T-helper 1 cell treated with Interleukin-12 subunit alpha and Interleukin-12 subunit beta and Interleukin-4 antibody, amounts not matched to agents 30 μg/mL and 1 μg/mL, for 36 hours (primary cell): ENCODE measurements at regions not wholly inside any gene's neighbourhood (a gene's known extent, or its start where the extent isn't known, plus 50 kb on each side); places are given as distances from the start of the nearest gene placed in this dataset.
"Not testable (repeated sequence)": the region's sequence is repeated elsewhere in the genome, so short reads cannot be mapped to it uniquely, and the experiment has no call there.

ENCODE experiments used
- H3K27ac Mint-ChIP-seq: one replicate; pipeline ENCODE4 v1.8.0; 2021; ENCODE audit warnings: mild to moderate bottlenecking, mixed read lengths
- H3K27me3 Mint-ChIP-seq: one replicate; pipeline ENCODE4 v1.8.0; 2021; ENCODE audit warnings: low read depth, mixed read lengths
- H3K36me3 Mint-ChIP-seq: one replicate; pipeline ENCODE4 v1.8.0; 2021; ENCODE audit warnings: low read depth, mixed read lengths
- H3K4me1 Mint-ChIP-seq: one replicate; pipeline ENCODE4 v1.8.0; 2021; ENCODE audit warnings: low read depth, mixed read lengths
- H3K4me3 Mint-ChIP-seq: one replicate; pipeline ENCODE4 v1.8.0; 2021; ENCODE audit warnings: mild to moderate bottlenecking, moderate library complexity, mixed read lengths
- H3K9me3 Mint-ChIP-seq: one replicate; pipeline ENCODE4 v1.8.0; 2021; ENCODE audit warnings: mixed read lengths

DNA sequence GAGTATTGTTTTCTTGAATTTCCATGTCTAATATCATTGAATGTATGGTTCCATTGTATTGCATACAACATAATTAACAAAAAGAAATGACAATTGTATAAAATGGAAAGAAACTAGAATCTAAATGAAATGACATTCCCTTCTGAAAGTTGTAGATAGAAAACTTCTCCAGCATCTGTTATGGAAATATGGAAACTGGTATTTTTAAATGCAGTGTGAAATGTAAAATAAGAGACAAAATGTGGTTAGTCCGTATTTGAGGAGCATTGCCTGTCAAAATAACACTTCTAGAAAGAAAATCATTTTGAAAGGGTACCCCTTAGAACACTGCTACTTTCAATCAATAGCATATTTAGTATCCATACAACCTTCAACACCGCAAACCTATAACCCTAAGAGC lies 286.3 kb upstream of the CELF2 start:
- H3K27me3 Mint-ChIP-seq: no peaks in the 10 kb centered on the region
- H3K36me3 Mint-ChIP-seq: no peaks in the 10 kb centered on the region
- H3K4me3 Mint-ChIP-seq: no peak overlapping the region
- no peaks in the 10 kb centered on the region for H3K9me3 Mint-ChIP-seq
- no peaks in the 10 kb centered on the region for H3K4me1 Mint-ChIP-seq
- H3K27ac Mint-ChIP-seq: no peak overlapping the region

- H3K27me3 Mint-ChIP-seq: no peaks in the 10 kb centered on the region
- H3K36me3 Mint-ChIP-seq: no peaks in the 10 kb centered on the region
- no peaks in the 10 kb centered on the region for H3K9me3 Mint-ChIP-seq
- H3K4me3 Mint-ChIP-seq: no peak overlapping the region
- no peak overlapping the region for H3K27ac Mint-ChIP-seq
- no peaks in the 10 kb centered on the region for H3K4me1 Mint-ChIP-seq
Measured at GRCh38 chr10:10734356-10735064, 283.2 kb upstream of the CELF2 start.

DNA sequence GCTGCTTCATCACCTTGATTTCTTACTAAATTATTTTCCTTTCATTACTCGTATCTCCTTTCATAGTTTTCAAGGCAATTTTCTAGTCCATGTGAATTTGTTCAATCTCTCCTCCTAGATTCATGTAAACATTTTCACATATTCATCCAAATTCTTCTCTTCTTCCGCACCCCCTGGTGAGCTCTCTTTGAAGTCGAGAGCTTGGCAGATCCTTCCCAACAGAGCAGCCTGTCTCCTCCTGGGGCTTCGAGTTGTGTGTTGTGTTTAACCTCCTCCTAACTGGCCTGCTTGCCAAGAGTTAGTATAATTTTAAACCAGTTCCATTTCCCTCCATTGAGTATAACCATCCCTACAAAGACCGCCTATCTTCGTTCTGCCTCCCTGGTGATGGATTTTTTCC lies 272.4 kb upstream of the CELF2 start:
- no peaks in the 10 kb centered on the region for H3K27me3 Mint-ChIP-seq
- H3K36me3 Mint-ChIP-seq: no peaks in the 10 kb centered on the region
- peaks cover 8% of the 10 kb centered on the region for H3K9me3 Mint-ChIP-seq
- H3K27ac Mint-ChIP-seq: no peak overlapping the region
- no peak overlapping the region for H3K4me3 Mint-ChIP-seq
- H3K4me1 Mint-ChIP-seq: no peaks in the 10 kb centered on the region

- no peak overlapping the region for H3K27ac Mint-ChIP-seq
- H3K27me3 Mint-ChIP-seq: no peaks in the 10 kb centered on the region
- H3K36me3 Mint-ChIP-seq: no peaks in the 10 kb centered on the region
- no peak overlapping the region for H3K4me3 Mint-ChIP-seq
- no peaks in the 10 kb centered on the region for H3K4me1 Mint-ChIP-seq
- H3K9me3 Mint-ChIP-seq: no peaks in the 10 kb centered on the region
Measured at GRCh38 chr10:10755490-10755889, 262.2 kb upstream of the CELF2 start.

DNA sequence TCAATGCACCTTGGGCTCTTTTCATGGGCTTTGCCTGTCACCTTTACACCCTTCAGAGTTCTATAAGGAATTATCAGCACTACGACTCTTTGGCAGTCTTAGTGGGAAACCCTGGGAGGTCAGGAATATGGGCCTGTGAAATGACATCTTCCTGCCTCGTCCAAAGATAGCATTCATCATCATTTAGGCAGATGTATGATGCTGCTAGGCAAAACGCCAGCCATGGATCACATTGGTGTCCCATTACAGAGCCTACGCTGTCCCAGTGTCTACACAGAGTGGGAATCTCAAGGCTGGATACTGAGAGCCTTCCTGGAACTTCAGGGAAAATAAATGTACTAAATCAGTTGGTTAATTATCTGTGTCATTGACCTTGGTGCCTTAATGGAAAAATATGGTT lies 259.4 kb upstream of the CELF2 start:
- peaks cover 6% of the 10 kb centered on the region for H3K27me3 Mint-ChIP-seq
- H3K36me3 Mint-ChIP-seq: no peaks in the 10 kb centered on the region
- no peak overlapping the region for H3K27ac Mint-ChIP-seq
- no peaks in the 10 kb centered on the region for H3K4me1 Mint-ChIP-seq
- no peaks in the 10 kb centered on the region for H3K9me3 Mint-ChIP-seq
- H3K4me3 Mint-ChIP-seq: no peak overlapping the region

DNA sequence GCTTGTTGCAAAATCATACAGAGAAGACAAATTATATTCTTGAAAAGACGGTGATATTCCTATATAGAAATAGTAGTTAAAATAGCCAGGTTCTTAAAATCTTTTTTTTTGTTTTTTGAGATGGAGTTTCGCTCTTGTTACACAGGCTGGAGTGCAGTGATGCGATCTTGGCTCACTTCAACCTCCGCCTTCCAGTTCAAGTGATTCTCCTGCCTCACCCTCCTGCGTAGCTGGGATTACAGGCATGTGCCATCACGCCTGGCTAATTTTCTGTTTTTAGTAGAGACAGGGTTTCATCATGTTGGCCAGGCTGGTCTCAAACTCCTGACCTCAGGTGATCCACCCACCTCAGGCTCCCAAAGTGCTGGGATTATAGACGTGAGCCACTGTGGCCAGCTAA lies 257.9 kb upstream of the CELF2 start:
- H3K27me3 Mint-ChIP-seq: peaks cover 11% of the 10 kb centered on the region
- H3K9me3 Mint-ChIP-seq, H3K27ac Mint-ChIP-seq, H3K4me1 Mint-ChIP-seq, H3K36me3 Mint-ChIP-seq, H3K4me3 Mint-ChIP-seq: not testable (repeated sequence)

DNA sequence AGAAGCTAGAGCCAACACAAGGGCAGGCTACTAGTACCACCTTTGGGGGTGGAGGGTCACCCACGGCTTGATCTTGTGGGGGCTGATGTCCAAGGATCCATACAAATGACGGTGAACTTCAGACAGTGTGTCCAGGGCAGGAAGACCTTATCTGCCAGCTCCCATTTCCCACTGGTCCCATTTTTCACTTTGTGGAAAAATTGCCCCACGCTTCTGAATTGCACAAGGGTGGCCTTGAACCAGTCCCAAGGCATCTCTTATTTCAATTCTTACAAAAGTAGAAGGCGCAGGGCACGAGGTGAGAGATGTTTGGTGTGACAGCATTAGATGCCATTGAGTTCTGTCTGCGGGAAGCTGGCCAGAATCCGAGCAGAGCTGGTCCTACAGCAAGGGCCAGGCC lies 252.7 kb upstream of the CELF2 start:
- H3K27ac Mint-ChIP-seq: no peak overlapping the region
- no peak overlapping the region for H3K4me3 Mint-ChIP-seq
- no peaks in the 10 kb centered on the region for H3K36me3 Mint-ChIP-seq
- peaks cover 11% of the 10 kb centered on the region for H3K27me3 Mint-ChIP-seq
- no peaks in the 10 kb centered on the region for H3K4me1 Mint-ChIP-seq
- no peaks in the 10 kb centered on the region for H3K9me3 Mint-ChIP-seq

DNA sequence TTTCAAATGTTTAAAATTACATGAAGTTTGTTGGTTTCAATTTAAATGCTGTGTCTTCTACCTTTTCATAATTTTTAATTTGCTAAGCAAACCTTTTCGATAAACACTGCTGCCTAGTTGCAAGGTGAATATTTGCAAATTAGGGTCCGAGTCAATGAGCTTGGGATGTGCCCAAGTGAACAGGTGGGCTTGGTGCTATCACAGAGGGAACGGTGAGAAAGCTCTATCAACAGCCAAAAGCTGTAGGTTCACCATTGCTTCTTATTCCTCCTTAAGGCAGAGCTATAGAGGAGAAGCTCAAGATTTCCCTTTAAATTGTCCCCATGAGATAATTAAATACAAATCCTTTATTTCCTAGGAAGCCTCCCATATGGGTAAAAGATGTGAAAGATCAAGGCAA lies 245.3 kb upstream of the CELF2 start:
- peaks cover 4% of the 10 kb centered on the region for H3K27me3 Mint-ChIP-seq
- H3K4me1 Mint-ChIP-seq: no peaks in the 10 kb centered on the region
- H3K4me3 Mint-ChIP-seq: no peak overlapping the region
- no peak overlapping the region for H3K27ac Mint-ChIP-seq
- H3K9me3 Mint-ChIP-seq: no peaks in the 10 kb centered on the region
- no peaks in the 10 kb centered on the region for H3K36me3 Mint-ChIP-seq

- no peak overlapping the region for H3K27ac Mint-ChIP-seq
- peaks cover 4% of the 10 kb centered on the region for H3K27me3 Mint-ChIP-seq
- no peaks in the 10 kb centered on the region for H3K9me3 Mint-ChIP-seq
- no peak overlapping the region for H3K4me3 Mint-ChIP-seq
- no peaks in the 10 kb centered on the region for H3K36me3 Mint-ChIP-seq
- H3K4me1 Mint-ChIP-seq: no peaks in the 10 kb centered on the region
Measured at GRCh38 chr10:10772874-10773508, 244.7 kb upstream of the CELF2 start.

DNA sequence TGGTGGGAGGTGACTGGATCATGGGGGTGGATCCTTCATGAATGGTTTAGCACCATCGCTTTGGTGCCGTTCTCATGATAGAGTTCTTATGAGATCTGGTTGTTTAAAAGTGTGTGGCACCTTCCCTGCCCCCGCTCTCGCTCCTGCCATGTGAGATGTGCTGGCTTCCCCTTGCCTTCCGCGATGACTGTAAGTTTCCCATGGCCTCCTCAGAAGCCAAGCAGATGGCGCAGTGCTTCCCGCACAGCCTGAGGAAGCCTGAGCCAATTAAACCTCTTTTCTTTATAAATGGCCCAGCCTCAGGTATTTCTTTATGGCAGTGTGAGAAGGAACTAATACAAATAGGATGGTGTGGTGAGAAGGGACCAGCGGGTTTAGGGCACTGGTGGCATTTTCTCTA lies 243.3 kb upstream of the CELF2 start:
- Mint-ChIP-seq H3K9me3 (no peaks in the 10 kb centered on the region), H3K36me3 (no peaks in the 10 kb centered on the region), H3K27me3 (peaks cover 4% of the 10 kb centered on the region), H3K4me1 (no peaks in the 10 kb centered on the region), H3K4me3 (no peak overlapping the region), H3K27ac (no peak overlapping the region)

DNA sequence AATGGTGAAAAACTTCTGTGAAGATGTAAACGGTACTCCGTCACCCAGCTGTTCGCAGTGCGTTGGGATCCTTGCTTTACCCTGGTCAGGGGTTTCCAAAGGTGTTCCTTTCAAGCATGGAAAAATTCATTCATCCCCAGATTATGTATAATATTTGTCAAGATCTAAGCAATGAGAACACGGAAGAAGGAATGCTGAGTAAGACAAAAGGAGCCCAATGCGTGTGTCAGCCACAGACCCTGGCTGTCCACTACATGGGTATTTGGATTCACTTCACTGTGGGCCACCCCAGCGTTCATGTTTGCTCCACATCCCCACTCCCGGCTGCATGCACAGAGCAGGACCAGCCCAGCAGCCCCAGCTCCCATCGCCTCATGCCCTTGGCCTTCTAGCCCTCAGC lies 241.3 kb upstream of the CELF2 start:
- H3K4me3 Mint-ChIP-seq: no peak overlapping the region
- no peak overlapping the region for H3K27ac Mint-ChIP-seq
- H3K36me3 Mint-ChIP-seq: no peaks in the 10 kb centered on the region
- peaks cover 4% of the 10 kb centered on the region for H3K27me3 Mint-ChIP-seq
- no peaks in the 10 kb centered on the region for H3K4me1 Mint-ChIP-seq
- no peaks in the 10 kb centered on the region for H3K9me3 Mint-ChIP-seq

GRCh38 chr10:10777279-10777678 lies 240.4 kb upstream of the CELF2 start:
- H3K9me3 Mint-ChIP-seq: no peaks in the 10 kb centered on the region
- no peak overlapping the region for H3K4me3 Mint-ChIP-seq
- no peak overlapping the region for H3K27ac Mint-ChIP-seq
- H3K36me3 Mint-ChIP-seq: no peaks in the 10 kb centered on the region
- no peaks in the 10 kb centered on the region for H3K4me1 Mint-ChIP-seq
- H3K27me3 Mint-ChIP-seq: no peaks in the 10 kb centered on the region

DNA sequence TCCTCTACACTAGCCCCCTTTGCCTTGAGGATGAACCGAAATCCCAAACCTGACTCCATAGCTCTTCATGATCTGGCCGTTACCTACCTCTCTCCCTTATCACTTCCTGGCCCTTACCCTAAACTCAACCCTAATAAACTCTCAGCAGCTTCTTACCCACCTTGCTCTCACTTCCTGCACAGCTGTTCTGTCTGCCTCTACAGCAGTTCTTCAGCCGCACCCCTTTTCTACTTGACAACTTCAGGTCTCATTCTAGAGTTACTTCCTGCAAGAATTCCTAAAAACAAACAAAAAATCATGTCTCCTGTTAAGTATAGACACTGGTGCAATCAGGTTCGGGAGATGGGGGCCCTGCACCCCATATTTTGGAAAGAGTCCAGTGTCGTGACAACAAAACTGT lies 239.9 kb upstream of the CELF2 start:
- H3K27me3 Mint-ChIP-seq: no peaks in the 10 kb centered on the region
- H3K36me3 Mint-ChIP-seq: no peaks in the 10 kb centered on the region
- H3K4me3 Mint-ChIP-seq: no peak overlapping the region
- no peaks in the 10 kb centered on the region for H3K9me3 Mint-ChIP-seq
- H3K4me1 Mint-ChIP-seq: no peaks in the 10 kb centered on the region
- H3K27ac Mint-ChIP-seq: no peak overlapping the region

DNA sequence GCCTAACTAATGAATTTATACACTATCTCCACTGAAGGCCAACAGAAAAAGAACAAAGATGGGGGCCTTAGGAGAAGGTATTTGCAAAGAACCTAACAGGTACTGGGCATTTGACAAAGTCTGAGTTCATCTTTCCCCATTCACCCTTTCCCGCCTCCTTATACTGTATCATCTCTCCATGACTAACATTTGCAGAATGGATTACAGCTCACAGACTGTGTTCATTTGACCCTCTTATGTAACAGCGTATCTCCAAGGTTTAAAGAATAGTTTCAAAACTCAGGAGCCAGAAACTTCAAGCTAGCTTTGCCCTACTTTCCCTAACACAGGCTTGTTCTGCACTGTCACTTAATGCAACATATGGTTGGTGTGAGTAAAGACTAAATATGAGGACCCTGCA lies 238.7 kb upstream of the CELF2 start:
- no peaks in the 10 kb centered on the region for H3K36me3 Mint-ChIP-seq
- no peak overlapping the region for H3K27ac Mint-ChIP-seq
- H3K4me1 Mint-ChIP-seq: no peaks in the 10 kb centered on the region
- no peaks in the 10 kb centered on the region for H3K27me3 Mint-ChIP-seq
- no peaks in the 10 kb centered on the region for H3K9me3 Mint-ChIP-seq
- no peak overlapping the region for H3K4me3 Mint-ChIP-seq

DNA sequence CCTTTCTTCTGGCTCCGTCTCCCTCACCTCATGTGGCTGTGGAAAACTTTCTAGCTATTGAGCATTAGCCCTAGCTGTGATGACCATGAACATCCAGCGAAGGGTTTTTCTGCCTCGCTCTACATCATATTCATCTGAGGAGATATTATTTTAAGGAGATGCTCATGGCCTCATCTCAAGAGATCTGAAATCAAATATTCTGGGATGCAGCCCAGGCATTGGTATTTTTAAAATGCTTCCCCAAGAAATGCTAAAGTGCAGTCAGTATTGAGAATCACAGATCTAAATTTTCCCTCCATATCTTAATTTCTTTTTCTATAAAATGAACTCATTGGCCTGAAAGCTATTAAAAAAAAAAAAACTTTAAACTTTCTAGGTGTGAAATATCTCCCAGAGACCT lies 238.2 kb upstream of the CELF2 start:
- no peak overlapping the region for H3K4me3 Mint-ChIP-seq
- no peaks in the 10 kb centered on the region for H3K9me3 Mint-ChIP-seq
- no peak overlapping the region for H3K27ac Mint-ChIP-seq

DNA sequence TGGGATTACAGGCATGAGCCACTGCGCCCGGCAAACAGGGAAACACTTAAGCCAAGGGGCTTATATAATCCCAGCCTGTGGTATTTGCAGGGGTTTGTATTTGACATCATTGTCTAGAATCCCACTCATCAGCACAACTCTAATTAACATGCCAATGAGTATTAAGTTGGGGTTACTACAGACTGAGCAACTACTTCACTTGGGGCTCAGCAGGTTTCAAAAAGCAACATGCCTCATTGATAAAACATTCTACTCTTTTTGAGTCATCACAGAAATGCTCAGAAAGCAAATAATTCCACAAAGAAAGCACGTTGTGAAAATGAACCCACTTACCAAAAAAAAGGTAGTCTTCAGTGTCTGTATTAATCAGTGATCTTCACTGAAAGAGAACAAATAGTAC lies 236.9 kb upstream of the CELF2 start:
- Mint-ChIP-seq H3K4me1 (no peaks in the 10 kb centered on the region), H3K27ac (no peak overlapping the region), H3K27me3 (peaks cover 6% of the 10 kb centered on the region), H3K9me3 (no peaks in the 10 kb centered on the region), H3K36me3 (no peaks in the 10 kb centered on the region), H3K4me3 (no peak overlapping the region)

More for the DNA sequence above, 238.2 kb upstream of the CELF2 start:
- H3K36me3 Mint-ChIP-seq: no peaks in the 10 kb centered on the region
- peaks cover 2% of the 10 kb centered on the region for H3K27me3 Mint-ChIP-seq
- no peaks in the 10 kb centered on the region for H3K4me1 Mint-ChIP-seq
